LHCN-M2 (cell line): ENCODE measurements at regions not wholly inside any gene's neighbourhood (a gene's known extent, or its start where the extent isn't known, plus 50 kb on each side); places are given as distances from the start of the nearest gene placed in this dataset.
"Not testable (repeated sequence)": the region's sequence is repeated elsewhere in the genome, so short reads cannot be mapped to it uniquely, and the experiment has no call there.

ENCODE experiments used
- DNase-seq: peaks from one replicate; pipeline ENCODE4 v3.0.0-alpha.2; 2012; ENCODE audit warnings: low read depth

DNA sequence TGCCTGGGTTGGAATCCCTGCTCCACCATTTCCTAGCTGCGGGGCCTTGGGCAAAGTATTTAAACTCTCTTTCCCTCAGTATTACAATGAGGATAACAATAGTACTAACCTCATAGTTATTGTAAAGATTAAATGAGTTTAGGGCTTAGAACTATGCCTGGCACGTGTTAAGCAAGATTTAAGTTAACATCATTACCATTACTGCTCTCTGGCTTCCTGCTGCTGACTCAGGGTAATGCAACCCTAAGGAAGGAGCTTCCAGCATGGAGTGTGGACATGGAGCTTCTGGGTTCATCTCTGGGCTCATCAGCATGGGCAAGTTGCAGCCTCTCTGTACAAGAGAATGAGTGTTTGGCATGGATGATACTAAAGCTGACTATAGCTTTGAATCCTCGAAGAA lies 374.2 kb upstream of the MAP2 start:
- no peak for DNase-seq

- DNase-seq: no peak
These were observed 361.6 kb upstream of the MAP2 start for GRCh38 chr2:209062210-209062609.

DNA sequence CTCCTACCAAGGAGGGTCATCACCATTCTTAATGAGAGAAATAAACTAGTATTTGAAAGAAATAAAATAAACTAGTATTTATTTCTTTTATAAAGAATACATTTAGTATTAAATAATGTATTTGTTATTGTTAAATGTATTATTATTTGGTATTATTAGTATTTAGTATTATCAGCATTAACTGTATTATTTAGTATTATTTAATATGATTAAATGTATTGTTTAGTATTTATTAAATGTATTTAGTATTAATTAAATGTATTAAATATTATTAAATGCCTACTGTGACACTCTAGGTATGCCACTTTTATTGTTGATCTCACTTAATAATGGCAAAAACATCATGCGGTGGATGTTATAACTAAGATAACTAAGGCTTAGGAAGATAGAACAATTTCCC lies 353.6 kb upstream of the MAP2 start:
- no peak for DNase-seq

DNA sequence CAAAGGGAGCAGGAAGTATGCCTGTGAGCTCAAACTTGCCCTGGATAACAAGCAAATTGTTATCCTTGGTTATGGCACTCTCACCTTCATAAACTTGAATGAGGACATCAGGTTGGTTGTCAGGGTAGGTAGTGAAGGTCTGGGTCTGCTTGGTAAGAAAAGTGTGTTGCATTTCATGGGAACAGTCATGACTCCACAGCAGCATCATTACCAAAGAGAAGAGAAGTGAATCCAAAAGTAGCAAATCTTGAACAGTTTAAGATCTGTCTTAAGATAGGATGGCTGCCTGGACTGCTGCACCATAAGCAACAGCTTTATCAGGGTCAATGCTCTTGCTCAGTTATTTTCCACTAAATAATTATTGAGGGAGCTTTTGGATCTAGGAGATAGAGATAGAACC lies 350.7 kb upstream of the MAP2 start:
- no peak for DNase-seq

- no peak for DNase-seq
These were observed 349.1 kb upstream of the MAP2 start for GRCh38 chr2:209074711-209075110.

DNA sequence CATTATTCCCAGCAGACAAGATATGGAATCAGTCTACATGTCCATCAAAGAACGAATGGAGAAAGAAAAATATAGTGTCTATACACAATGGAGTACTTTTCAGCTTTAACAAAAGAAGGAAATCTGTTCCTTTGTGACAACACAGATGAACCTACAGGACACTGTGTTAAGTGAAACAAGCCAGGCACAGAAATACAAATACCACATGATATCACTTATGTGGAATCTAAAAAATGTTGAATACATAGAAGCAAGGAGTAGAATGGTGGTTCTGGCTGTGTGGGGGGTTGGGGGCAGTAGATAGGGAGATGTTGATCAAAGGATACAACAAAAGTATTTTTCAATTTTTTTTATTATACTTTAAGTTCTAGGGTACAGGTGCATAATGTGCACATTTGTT lies 347.7 kb upstream of the MAP2 start:
- no peak for DNase-seq

- no peak for DNase-seq
These were observed 337.1 kb upstream of the MAP2 start for GRCh38 chr2:209086761-209087160.

GRCh38 chr2:209091056-209091455 lies 332.8 kb upstream of the MAP2 start:
- DNase-seq: no peak

DNA sequence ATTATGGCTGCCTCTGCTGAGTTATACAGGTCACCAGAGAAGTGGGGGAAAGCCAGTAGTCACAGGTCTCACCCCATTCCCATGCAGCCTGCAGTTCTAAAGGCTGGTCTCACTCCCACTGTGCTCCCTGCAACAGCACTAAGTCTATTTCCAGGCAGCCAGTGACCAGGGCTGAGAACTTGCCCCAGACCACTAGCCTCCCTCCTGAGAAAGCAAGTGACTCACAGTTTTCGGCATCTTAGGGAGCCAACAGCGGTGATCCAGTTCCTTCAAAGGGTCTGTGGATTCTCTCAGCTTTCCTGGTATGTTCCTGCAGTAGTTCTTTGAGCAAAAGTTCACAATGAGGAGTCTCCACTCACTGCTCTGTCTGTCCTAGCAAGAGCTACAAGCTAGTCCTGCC lies 329.6 kb upstream of the MAP2 start:
- no peak for DNase-seq

DNA sequence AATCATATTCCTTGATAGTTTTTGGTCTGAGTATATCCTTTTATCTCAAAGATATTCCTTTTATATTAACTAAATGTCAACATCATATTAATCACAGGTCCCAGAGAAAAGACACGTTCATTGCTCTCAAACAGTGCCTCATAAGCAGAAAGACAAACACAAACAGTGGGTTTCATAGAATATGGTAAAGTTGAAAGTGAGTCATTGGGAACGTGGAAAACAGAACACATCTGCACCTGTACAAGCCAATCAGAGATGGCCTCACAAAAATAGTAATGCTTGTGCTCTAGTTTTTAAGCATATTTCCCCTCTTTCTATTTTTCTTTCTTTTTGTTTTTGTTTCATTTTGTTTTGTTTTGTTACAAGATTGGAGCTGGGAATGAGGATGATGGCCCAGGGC lies 328.4 kb upstream of the MAP2 start:
- DNase-seq: no peak

DNA sequence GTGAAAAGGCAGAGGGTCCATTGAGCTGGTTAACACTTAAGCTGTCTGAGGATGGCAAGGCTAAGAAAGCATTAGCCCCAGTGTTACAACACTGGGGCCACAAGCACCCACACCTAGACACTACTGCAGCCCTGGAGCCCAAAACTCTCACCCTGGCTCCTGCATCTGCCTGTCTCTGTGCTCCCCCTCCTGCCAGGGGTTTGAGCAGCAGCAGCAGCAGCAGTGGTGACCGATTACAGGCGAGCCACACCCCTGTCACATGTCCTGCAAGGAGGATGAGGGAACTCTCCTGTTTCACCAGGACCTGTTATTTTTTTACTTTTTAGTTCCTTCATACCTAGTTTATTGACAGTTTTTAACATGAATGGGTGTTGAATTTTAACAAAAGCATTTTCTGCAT lies 326.7 kb upstream of the MAP2 start:
- DNase-seq: no peak

GRCh38 chr2:209102319-209102718 lies 321.5 kb upstream of the MAP2 start:
- no peak for DNase-seq

GRCh38 chr2:209113026-209113425 lies 310.8 kb upstream of the MAP2 start:
- DNase-seq: no peak

DNA sequence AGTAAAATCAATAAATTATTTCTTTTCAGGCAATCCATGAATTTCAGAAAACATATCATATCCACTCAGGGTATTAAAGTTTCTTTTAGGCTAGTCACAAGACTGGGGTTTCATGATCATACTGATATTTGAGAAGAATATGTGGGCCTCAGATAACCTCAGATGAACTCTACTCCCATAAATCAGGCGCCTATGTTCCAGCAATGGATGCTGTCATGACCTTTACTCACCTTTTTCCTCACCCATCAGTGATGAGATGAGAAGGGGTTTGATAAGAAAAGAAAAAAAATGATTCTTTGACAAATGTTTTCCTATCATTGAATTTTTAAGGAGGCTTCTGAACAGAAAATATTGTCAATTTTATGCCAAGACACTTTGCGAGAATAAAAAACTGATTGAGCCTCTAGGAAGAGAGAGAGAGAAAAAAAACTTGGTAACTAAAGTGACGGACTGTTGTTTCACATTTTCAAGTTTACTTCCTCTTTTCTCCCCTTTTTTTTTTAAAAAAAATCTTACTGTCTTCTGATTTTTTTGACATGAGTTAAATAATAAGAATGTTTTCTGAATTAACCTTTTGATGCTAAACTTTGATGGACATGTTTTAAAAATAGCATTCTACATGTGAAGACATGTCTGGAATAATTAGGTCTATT lies 309.1 kb upstream of the MAP2 start:
- no peak for DNase-seq

DNA sequence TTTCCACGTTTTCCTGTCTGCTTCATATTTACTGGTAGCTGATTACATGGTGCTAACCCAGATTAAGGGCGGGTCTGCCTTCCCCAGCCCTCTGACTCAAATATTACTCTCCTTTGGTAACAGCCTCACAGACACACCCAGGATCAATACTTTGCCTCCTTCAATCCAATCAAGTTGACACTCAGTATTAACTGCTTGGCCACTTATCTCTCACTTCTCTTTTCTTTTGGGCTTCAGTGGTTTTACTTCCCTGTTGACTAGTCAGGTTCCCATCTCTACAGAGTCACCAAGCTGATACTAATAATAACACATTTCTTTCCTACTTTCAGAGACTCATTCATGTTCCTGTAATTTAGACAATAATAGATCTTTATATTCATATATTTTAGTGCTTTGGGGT lies 302.2 kb upstream of the MAP2 start:
- DNase-seq: no peak

DNA sequence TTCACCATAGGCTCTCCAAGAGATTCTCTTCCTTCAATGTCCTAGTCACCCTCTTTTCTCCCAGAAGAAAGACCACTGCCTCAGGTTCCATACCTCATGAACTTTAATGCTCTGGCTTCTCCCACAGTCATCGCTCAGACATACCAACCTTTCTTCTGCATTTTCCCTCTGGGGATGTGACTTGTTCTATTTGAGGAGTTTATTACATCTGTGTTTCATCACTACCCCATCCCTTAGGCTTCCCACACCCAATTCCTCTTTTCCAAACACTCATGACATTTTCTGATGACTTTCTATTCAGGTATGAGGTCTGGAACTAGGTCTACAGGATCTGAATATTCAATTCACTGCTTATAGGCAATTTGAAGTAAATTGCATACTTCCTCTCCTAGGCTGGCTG lies 298.6 kb upstream of the MAP2 start:
- DNase-seq: no peak

GRCh38 chr2:209138079-209138478 lies 285.8 kb upstream of the MAP2 start:
- DNase-seq: no peak

DNA sequence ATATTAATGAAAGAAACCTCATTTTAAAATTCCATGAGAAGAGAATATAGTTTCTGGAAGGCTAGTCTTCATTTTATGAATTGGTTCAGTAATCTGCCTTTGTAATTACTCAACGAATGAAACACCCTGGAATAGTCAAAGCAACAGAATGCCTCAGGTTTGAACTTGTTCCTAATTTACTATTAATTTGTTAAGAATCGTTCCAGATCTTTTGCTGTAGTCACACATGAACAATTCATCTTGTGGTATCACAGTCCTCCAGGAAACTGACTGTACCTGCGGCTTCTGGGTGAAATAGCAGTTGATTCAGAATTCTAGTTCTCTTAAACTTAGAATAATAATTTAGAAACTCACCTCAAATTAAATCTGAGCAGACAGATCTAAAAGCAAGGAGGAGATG lies 282.7 kb upstream of the MAP2 start:
- DNase-seq: no peak

- DNase-seq: no peak
These were observed 282.0 kb upstream of the MAP2 start for GRCh38 chr2:209141818-209142217.

GRCh38 chr2:209145220-209145691 lies 278.6 kb upstream of the MAP2 start:
- not testable (repeated sequence) for DNase-seq

- no peak for DNase-seq
These were observed 277.7 kb upstream of the MAP2 start for GRCh38 chr2:209145941-209146681.

DNA sequence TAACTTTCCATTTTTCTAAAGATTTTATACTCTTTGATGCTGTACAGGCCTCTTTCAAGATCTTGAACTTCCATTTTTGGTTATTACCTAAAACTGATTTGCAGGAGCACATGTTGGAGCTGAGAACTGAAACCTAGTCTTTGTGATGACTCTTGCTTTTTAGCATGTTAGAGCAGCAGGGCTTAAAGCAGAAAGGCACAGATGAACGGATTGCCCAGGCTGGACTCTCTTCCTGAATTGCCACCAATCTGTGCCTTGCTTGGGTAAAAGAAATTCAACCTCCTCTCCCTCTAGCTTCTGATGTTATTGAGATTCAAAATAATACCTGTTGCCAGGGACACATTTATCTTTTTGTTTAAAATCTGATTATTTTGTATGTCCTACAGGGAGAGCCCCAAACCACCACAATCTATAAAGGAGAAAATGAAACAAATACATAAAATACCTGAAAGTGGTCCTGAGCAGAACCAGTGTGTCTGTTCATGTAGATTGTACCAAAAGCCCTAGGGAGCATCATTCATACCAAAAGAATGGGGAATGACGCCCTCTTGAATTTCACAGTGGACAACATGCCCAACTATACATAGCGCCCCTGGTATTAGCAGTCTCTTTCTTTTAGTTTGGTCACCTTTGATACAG lies 277.0 kb upstream of the MAP2 start:
- no peak for DNase-seq

DNA sequence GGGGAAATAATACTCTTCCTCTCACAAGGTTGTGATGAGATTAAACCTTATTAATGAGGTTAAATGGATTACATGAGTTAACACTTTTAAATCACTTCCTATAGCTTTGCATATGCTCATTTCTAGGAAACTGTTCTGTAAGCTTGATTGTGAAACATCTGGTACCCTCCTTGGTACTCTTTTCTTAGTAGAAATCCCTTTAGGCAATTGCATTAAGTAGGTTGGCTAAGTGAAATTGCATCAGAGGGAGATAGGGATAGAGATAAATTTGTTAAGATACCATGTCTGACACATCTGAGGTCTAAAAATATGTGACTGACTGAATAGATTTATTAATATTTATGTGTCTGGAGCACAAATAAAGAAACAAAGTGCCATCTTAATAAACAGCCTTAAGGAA lies 275.9 kb upstream of the MAP2 start:
- no peak for DNase-seq
